ENCODE measurements at regions not wholly inside any gene's neighbourhood (a gene's known extent, or its start where the extent isn't known, plus 50 kb on each side); places are given as distances from the start of the nearest gene placed in this dataset.
A peak's percentile ranks its signal among the peaks of the same experiment; 100 is the strongest.

DNA sequence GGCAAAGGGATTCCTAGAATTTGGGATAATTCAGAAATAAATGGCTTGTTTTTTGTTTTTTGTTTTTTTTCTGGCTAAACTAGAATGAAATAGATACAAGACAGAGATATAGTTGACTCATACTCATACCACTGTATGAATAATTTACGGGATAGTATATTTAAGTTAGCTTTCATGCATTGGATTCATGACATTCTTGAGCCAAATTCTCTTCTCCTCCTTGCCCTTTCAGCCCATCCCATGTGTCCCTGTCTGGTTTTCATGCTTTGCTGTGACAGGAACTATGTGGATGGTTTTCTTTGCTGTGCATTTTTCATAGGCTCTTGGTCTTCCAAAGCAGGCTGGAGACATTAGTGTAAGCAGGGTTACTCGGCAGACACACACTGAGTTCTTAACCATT, 66.6 kb upstream of the UMPS start:
- TF ChIP-seq, protein P1, sequence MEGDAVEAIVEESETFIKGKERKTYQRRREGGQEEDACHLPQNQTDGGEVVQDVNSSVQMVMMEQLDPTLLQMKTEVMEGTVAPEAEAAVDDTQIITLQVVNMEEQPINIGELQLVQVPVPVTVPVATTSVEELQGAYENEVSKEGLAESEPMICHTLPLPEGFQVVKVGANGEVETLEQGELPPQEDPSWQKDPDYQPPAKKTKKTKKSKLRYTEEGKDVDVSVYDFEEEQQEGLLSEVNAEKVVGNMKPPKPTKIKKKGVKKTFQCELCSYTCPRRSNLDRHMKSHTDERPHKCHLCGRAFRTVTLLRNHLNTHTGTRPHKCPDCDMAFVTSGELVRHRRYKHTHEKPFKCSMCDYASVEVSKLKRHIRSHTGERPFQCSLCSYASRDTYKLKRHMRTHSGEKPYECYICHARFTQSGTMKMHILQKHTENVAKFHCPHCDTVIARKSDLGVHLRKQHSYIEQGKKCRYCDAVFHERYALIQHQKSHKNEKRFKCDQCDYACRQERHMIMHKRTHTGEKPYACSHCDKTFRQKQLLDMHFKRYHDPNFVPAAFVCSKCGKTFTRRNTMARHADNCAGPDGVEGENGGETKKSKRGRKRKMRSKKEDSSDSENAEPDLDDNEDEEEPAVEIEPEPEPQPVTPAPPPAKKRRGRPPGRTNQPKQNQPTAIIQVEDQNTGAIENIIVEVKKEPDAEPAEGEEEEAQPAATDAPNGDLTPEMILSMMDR (conservative IDR thresholded peaks at IDR 0.05), result no peak
- H3K27ac ChIP-seq, result peak overlapping the region; percentile 71; the same call in 1 of the 2 replicates

DNA sequence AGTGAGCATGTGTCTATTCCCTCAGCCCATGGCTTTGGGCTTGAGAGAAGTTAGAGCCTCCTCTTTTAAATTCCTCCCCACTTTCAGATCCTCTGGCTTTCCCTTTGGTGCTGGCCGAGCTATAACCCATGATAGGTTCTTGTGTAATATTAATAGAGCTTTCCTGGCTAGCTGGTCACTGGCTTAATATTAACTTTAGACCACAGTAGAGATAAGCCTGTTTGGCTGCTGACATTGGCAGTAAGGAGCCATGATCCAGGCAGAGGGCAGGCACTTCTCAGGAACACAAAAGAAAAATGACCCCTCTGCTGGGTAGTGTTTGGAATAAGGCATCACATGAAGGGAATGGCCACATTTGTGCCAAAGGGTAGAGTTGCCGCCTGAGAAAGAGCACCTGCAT, 65.4 kb upstream of the UMPS start:
- peak overlapping the region; percentile 71 for H3K27ac ChIP-seq
- TF ChIP-seq, protein P1 (conservative IDR thresholded peaks at IDR 0.05), result no peak

DNA sequence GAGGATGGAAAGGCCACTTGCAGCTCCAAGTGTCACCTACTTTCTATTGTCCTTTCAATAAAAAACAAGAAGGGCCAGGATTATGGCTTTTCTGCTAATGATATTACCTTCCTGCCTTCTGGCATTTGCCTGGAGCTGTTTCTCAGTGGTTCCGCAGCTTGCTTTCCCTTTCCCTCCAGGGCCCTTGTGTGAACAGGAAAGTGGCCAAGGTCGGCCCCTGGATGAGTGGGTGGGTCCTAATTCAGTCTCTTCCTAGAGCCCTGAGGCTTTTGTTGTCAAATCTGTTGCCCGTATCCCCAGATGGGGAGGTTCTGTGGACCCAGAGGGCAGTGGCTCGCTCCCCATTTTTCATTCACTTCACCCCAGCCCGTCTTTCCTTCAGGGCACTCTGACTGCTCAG, 64.2 kb upstream of the UMPS start:
- no peak overlapping the region for H3K27ac ChIP-seq
- TF ChIP-seq, protein P1 (conservative IDR thresholded peaks at IDR 0.05), result no peak

DNA sequence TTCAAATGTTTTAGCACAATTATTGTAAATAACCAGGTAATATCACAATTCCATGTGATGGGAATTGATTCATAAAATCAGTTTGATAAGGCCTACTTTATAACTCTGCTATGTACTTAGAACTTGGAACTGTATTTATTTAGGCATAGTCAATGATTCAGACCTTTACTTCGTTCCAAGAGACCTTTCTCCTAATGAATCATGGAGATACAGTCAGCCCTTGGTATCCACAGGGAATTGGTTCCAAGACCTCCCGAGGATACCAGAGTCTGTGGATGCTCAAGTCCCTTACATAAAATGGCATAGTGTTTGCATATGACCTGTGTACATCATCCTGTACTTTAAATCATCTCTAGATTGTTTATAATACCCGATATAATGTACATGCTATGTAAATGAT, 60.8 kb upstream of the UMPS start:
- H3K27ac ChIP-seq, result no peak overlapping the region
- TF ChIP-seq, protein P1 (conservative IDR thresholded peaks at IDR 0.05), result no peak

DNA sequence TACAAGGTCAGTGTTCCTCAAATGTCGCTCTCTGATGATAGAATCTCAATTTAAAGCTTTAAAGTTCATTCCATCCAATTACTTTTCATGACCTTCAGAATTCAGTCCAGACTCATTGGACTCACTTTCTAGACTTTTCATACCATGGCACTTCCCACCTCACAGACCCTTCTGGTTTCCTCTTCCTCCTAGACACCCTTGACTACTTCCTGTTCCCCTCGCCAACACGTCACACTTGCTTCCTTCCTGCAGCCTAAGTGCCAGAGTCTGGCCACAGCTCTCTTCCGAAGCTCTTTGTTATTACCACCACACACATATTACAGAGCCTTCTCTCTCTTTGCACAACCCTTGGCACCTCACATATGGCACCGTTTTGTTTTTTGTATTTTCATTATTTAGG, 59.1 kb upstream of the UMPS start:
- TF ChIP-seq, protein P1 (conservative IDR thresholded peaks at IDR 0.05), result no peak
- H3K27ac ChIP-seq, result no peak overlapping the region

DNA sequence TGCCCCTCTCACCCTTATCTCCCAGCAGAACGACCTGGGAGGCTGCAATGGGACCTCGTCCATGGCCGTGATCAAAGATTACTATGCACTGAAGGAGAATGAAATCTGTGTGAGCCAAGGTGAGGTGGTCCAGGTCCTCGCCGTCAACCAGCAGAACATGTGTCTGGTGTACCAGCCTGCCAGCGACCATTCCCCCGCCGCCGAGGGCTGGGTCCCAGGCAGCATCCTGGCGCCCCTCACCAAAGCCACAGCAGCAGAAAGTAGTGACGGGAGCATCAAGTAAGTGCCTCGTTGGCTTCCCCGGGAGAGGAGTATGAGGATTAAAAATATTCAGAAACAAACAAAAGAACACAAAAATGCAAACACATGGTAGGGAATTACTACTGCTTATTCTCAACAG, 55.9 kb upstream of the UMPS start:
- H3K27ac ChIP-seq, result no peak overlapping the region
- TF ChIP-seq, protein P1 (conservative IDR thresholded peaks at IDR 0.05), result no peak

DNA sequence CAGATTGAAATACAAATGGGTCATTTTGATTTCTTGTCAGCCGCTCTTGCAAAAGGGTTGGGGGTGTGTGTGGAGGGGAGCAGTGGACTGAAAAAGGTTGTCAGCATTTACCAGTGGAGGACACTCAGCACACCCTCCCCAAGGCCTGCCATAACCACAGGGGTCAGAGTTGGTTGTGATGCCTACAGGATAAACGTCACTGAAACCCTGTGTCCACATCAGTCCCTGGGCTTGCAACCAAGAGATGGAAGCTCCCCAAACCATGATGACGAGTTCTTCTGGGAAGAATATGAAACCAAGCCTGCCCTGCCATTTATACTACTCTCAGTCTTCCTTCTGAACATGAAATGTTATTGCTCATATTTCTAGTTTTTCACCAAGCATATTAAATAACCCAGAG, 54.0 kb upstream of the UMPS start:
- TF ChIP-seq, protein P1 (conservative IDR thresholded peaks at IDR 0.05), result no peak
- no peak overlapping the region for H3K27ac ChIP-seq
